Bronchial epithelial cell (primary cell): ENCODE measurements at regions not wholly inside any gene's neighbourhood (a gene's known extent, or its start where the extent isn't known, plus 50 kb on each side); places are given as distances from the start of the nearest gene placed in this dataset.

Source experiments
- DNase-seq: peaks from one replicate; pipeline ENCODE4 v3.0.0-alpha.2; 2010; ENCODE audit warnings: low read depth
- FAIRE-seq: peaks from 2 replicates; lab custom pipeline; 2011; peaks lifted over from hg19 to GRCh38; lab: Jason Lieb, UNC
- H3K27me3 ChIP-seq: 2 replicates; pipeline ENCODE4 v1.5.1; 2011; ENCODE audit warnings: low read length; ENCODE audit not compliant: control insufficient read depth, insufficient read depth
- H3K36me3 ChIP-seq: 2 replicates; pipeline ENCODE4 v1.5.1; 2011; ENCODE audit warnings: low read length; ENCODE audit not compliant: control insufficient read depth, insufficient read depth
- H3K4me3 ChIP-seq: 2 replicates; pipeline ENCODE4 v1.5.1; 2011; ENCODE audit warnings: mild to moderate bottlenecking, low read depth, low read length, control low read depth
- TF ChIP-seq, protein P1 (sequence below): IDR thresholded peaks from 2 replicates; pipeline ENCODE4 v1.5.1; 2011; ENCODE audit warnings: mild to moderate bottlenecking, moderate library complexity, low read length, control low read depth, inconsistent platforms; ENCODE audit not compliant: insufficient read depth, severe bottlenecking

DNA sequence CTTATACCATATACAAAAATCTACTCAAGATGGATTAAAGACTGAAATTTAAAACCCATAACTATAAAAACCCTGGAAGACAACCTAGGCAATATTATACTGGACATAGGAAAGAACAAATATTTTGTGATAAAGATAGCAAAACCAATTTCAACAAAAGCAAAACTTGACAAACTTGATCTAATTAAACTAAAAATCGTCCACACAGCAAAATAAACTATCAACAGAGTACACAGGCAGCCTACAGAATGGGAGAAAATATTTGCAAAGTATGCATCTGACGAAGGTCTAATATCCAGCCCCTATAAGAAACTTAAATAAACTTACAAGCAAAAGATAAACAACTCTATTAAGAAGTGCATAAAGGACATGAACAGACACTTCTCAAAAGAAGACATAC, 240.1 kb downstream of the HGF start:
- Histone ChIP-seq H3K4me3 (no peak overlapping the region), H3K36me3 (no peaks in the 10 kb centered on the region), H3K27me3 (no peaks in the 10 kb centered on the region)
- TF ChIP-seq, protein P1, sequence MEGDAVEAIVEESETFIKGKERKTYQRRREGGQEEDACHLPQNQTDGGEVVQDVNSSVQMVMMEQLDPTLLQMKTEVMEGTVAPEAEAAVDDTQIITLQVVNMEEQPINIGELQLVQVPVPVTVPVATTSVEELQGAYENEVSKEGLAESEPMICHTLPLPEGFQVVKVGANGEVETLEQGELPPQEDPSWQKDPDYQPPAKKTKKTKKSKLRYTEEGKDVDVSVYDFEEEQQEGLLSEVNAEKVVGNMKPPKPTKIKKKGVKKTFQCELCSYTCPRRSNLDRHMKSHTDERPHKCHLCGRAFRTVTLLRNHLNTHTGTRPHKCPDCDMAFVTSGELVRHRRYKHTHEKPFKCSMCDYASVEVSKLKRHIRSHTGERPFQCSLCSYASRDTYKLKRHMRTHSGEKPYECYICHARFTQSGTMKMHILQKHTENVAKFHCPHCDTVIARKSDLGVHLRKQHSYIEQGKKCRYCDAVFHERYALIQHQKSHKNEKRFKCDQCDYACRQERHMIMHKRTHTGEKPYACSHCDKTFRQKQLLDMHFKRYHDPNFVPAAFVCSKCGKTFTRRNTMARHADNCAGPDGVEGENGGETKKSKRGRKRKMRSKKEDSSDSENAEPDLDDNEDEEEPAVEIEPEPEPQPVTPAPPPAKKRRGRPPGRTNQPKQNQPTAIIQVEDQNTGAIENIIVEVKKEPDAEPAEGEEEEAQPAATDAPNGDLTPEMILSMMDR, result no peak
- FAIRE-seq (no peak), DNase-seq (no peak)

DNA sequence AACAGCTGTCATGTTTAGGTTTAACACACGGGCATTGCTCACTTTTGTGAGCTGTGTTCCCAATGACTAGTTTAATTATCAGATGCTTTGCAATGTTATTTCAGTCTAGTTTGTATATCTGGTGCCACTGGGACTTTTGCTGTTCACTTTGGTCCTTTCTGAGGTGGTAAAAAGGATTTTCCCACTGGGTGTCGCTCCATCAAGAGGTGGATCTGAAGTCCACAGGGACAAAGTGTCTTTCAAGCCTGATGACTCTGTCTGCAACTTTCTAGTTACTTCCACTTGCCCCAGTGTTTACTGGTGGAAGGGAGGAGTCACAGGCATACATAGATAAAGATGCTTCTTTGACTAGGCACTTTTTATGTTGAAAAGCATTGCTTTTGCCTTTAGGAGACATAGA, 242.2 kb downstream of the HGF start:
- TF ChIP-seq, protein P1, result no peak
- H3K4me3 ChIP-seq, result no peak overlapping the region
- no peaks in the 10 kb centered on the region for H3K36me3 ChIP-seq
- H3K27me3 ChIP-seq, result no peaks in the 10 kb centered on the region
- FAIRE-seq (no peak), DNase-seq (no peak)

DNA sequence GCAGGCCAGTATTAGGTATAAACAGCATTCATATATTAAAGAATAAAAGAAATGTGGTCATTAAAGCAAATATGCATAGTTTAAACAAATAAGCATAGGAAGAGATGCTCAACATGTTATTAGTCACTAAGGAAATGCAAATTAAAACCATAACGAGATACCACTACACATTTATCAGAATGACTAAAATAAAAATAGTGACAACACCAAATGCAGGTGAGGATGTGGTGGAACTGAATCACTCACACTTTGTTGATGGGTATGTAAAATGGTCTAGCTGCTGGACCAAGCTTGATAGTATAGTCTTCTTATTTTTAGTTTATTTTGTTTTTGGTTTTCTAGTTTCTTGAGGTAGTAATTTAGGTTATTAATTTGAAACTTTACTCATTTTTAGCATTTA, 242.9 kb downstream of the HGF start:
- no peak for FAIRE-seq
- no peak for DNase-seq

DNA sequence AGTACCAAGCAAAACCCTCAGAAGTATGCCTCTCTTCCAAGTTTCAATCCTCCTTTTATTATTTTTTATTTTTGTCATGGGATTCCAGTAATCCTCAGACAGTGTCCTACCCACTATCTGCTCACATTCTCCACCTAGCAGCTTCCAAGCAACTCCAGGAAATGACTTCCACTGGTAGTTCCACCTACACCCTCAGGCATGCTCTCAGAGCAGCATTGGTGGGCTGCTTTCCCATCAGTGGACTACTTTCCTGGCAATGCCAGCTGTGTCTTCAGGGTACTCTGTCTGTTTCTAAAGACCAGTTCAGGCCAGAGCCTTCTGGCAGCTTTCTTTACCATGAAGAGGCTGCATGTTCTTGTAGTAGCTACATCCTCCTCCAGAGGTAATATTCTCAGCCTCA, 244.0 kb downstream of the HGF start:
- Histone ChIP-seq H3K4me3 (no peak overlapping the region), H3K36me3 (no peaks in the 10 kb centered on the region), H3K27me3 (no peaks in the 10 kb centered on the region)
- DNase-seq (no peak), FAIRE-seq (no peak)
- TF ChIP-seq, protein P1, result no peak

More for the DNA sequence above, 242.9 kb downstream of the HGF start:
- H3K4me3 ChIP-seq, result no peak overlapping the region
- no peaks in the 10 kb centered on the region for H3K27me3 ChIP-seq
- no peaks in the 10 kb centered on the region for H3K36me3 ChIP-seq
- TF ChIP-seq, protein P1, result no peak

DNA sequence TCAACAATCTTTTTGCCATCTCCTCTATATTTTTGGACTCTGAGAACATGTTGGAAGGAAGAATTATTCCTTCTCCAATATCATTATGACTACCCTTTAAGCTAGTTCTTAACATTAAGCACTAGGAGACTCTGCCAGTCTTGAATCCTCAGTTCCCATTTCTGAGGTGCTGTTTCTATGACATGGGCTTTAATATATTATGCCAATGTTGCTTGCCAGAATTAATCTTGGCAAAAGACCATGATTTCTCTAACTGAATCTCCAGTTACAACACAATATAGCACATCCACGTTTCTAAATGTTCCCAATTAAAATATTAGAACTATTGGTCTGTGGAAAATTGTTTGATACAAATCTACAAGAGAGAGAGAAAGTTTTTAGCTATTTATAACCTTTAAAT, 250.0 kb downstream of the HGF start:
- DNase-seq, result no peak
- Histone ChIP-seq H3K27me3 (no peaks in the 10 kb centered on the region), H3K36me3 (no peaks in the 10 kb centered on the region), H3K4me3 (no peak overlapping the region)
- TF ChIP-seq, protein P1, result no peak
- FAIRE-seq, result no peak

DNA sequence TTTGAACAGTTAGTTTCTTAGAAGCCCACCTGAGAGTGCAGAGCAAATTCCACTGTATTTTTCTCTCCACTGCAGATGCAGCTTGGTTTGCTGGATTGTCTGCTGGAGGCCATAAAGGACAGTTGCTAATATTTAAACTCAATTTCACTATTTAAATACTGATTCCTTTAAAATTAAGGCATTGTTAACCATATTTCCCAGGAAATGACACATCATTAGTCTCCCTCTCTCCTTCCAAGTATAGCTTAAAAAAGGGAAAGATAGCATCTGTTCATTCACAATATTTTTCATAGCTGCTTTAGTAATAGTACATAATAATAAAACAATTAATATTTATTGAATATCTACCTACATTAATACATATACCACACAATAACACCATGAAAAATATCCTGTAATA, 252.9 kb downstream of the HGF start:
- FAIRE-seq, result no peak
- H3K4me3 ChIP-seq, result no peak overlapping the region
- TF ChIP-seq, protein P1, result no peak
- no peaks in the 10 kb centered on the region for H3K27me3 ChIP-seq
- DNase-seq, result peak; percentile 22
- H3K36me3 ChIP-seq, result no peaks in the 10 kb centered on the region
